Inferior parietal cortex (tissue), 1 donor: ENCODE measurements at regions not wholly inside any gene's neighbourhood (a gene's known extent, or its start where the extent isn't known, plus 50 kb on each side); places are given as distances from the start of the nearest gene placed in this dataset.

Source experiments
- DNase-seq: peaks from one replicate; pipeline ENCODE4 v3.0.0-alpha.2; 2016; ENCODE audit errors: extremely low spot score

DNA sequence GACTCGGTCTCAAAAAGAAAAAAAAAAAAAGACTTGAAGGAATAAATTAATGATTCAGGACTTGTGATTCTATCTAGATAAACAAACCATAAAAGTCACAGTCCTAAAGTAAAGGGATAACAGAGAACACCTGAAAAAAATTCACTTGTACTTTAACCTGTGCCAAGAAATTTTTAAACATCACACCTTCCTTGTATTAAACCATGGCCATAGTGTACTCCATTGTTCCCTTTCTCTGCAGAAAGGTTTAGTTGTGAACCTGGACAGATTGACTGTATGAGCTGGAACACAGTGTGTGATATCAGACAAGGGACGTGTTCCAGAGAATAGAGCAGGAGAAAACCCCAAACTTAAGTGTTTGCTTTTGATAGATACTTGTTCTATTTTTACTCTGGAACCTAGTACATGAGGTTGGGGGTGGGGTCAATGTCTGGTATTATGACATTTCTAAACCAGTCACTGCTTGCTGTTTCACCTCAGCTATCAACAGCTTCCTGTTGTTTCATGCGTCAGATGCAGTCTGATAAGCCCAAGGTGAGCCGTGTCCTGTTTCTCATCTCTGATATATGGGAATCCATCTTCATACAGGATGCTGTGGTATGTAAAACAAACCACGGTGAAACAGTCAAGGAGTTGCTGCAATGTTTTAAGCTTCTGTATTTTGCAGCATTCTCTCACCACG, 62.5 kb upstream of the ITGA1 start:
- no peak for DNase-seq

DNA sequence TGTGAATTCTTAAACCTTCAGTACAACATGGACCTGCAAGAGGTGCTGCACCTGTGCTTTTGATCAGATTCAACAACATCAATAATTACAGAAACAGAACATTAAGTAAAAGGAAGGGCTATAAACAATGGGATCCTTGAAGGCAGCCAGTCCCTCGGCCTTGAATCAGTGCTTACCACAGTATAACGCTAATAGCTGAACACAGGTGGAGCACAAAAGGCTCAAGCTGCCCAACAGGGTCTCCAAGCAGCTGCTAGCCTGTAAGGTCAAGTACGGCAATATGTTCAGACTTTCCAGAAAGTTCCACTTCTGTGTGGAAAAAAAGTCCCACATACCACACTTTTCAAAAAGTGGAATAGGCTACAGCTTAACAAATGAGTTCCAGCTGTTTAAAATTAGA, 61.9 kb upstream of the ITGA1 start:
- no peak for DNase-seq

DNA sequence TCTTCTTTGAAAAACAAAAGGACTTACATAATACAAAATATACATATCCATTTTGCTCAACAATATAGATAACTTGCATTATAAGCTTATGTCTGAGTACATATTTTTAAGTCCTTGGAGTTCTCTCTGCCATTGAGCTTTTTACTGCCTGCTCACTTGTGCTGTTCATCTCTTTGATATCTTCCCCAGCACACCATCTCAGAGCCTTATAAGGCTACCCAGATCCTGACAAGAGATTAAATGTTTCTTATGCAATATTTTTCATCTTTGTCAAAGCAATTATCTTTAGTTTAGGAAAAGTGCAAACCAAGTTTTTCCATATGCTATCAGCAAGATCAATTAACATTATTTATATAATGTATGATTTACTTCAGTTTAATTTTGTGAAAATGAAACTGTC, 60.7 kb upstream of the ITGA1 start:
- no peak for DNase-seq

DNA sequence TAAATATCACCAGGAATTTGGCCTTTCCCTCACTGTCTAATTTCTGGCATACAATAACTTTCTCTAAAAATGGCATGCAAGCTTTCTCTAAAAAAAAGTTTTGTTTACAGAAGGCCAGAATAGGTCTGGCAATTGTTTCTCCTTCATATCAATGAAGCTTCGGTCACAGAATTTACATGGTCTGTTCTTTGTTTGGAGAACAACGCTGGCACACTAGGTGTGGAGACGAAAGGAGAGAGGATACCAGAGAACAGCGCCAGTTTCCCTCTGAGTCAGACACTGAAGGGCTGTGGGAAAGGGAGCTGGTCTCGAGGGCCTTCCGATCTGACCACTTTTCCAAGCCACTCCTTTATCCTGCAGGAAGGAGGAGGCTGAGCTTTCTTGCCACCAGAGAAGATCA, 60.1 kb upstream of the ITGA1 start:
- no peak for DNase-seq

DNA sequence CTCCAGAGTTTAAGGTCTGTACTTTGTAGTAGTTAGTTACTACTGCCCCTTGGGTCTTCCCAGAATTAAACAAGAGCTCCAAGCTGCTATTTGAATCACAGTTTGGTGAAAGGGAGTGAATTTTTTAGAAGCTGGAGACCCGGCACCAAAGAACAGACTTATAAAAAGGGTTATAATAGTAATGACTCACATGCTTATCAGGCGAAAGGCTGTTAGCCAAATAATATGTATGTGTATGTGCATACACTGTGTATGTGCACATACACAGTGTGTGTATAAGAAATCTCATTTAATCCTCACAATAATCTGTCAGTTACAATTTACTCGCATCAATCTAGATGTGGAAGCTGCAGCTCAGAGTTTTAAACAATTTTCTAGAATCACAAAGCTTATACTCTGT, 59.5 kb upstream of the ITGA1 start:
- DNase-seq: no peak

DNA sequence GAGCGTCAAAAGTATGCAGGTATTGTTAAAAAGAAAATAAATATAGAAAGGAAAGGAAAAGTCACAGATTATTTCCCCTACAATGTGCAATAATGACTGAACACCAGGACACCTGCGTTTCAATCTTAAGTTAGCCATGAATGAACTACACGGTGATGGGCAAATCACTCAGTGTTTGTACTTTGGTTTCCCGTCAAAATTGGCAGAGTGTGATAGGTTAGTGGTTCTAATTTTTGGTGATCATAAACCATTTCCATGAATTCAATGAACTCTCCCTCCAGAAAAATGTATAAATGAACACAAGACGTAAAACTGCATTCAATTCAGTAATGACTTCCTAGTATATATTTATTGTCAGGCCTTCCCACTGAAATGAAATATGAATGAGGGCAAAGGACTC, 59.0 kb upstream of the ITGA1 start:
- no peak for DNase-seq

DNA sequence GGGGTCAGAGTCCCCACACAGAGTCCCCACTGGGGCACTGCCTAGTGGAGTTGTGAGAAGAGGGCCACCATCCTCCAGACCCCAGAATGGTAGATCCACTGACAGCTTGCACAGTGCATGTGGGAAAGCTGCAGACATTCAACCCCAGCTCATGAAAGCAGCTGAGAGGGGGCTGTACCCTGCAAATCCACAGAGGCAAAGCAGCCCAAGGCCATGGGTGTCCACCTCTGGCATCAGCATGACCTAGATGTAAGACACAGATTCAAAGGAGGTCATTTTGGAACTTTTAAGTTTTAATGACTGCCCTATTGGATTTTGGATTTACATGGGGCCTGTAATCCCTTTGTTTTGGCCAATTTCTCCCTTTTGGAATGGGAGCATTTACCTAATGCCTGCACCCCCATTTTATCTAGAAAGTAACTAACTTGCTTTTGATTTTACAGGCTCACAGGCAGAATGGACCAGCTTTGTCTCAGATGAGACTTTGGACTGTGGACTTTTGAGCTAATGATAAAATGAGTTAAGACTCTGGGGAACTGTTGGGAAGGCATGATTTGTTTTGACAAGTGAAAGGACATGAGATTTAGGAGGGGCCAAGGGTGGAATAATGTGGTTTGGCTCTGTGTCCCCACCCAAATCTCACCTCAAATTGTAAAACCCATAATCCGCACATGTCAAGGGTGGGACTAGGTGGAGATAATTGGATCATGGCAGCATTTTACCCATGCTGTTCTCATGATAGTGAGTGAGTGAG, 56.3 kb upstream of the ITGA1 start:
- DNase-seq: no peak

DNA sequence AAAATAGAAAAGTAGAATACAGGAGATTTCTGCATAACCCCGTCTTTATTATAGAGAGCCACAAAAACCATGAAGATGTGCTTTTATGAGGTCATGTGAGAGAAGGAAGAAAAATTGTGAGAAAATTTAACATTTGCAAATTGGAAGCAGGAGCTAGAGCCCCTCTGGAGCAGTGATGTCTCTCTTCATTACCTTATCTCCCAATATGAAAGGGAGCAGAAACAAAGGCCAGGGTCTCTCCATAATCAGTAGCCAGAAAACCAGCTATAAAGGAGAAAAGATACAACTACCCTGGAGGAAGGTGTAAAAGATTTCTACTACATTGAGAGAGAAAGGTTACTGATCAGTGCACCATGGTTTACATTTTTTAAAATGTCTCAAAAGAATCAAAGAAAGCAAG, 53.2 kb upstream of the ITGA1 start:
- no peak for DNase-seq

DNA sequence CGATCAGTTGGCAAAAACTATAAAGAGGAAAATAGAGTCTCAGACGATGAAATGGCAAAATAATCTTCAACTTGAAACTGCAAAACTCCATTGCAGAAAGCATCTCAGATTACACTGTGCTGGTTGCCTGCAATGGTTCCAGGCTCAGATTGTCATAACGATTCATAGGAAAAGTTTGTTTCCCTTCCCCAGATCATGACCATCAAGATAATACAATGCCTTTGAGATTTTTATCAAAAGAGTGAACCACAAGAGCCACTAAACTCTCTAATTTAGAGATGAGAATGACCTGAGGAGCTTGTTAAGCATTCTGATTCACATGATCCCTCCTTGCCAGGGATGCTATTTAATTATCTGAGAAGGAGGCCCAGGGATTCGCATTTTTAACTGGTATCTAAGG, 52.6 kb upstream of the ITGA1 start:
- no peak for DNase-seq
